Activated B cell treated with CpG ODN at 0.5 μM for 24 hours (primary cell): ENCODE measurements at regions not wholly inside any gene's neighbourhood (a gene's known extent, or its start where the extent isn't known, plus 50 kb on each side); places are given as distances from the start of the nearest gene placed in this dataset.
"Not testable (repeated sequence)": the region's sequence is repeated elsewhere in the genome, so short reads cannot be mapped to it uniquely, and the experiment has no call there.

Source experiments
- ATAC-seq: fragments of 200-7000 bp; cut with Tn5 transposase; one replicate; pipeline ENCODE4 v1.10.0; 2021; ENCODE audit warnings: low read depth, mild to moderate bottlenecking, moderate library complexity
- CTCF ChIA-PET: fragments of 350-600 bp; sonication (Branson Sonifier 250); formaldehyde crosslinking; loops from one replicate; lab custom pipeline; 2021; ENCODE audit warnings: antibody characterized with exemption; lab: Charles Lee
- POLR2A ChIA-PET: fragments of 350-600 bp; sonication (Branson Sonifier 250); formaldehyde crosslinking; loops from one replicate; lab custom pipeline; 2021; ENCODE audit warnings: antibody characterized with exemption; lab: Charles Lee
- DNase-seq: peaks from one replicate; pipeline ENCODE4 v3.0.0; 2022
- H3K27ac Mint-ChIP-seq: one replicate; pipeline ENCODE4 v1.8.0; 2020; ENCODE audit warnings: mixed read lengths
- H3K27me3 Mint-ChIP-seq: one replicate; pipeline ENCODE4 v1.8.0; 2021; ENCODE audit warnings: mixed read lengths
- H3K36me3 Mint-ChIP-seq: one replicate; pipeline ENCODE4 v1.8.0; 2021; ENCODE audit warnings: low read depth, mixed read lengths
- H3K4me1 Mint-ChIP-seq: one replicate; pipeline ENCODE4 v1.8.0; 2021; ENCODE audit warnings: mixed read lengths
- H3K4me3 Mint-ChIP-seq: one replicate; pipeline ENCODE4 v1.8.0; 2020; ENCODE audit warnings: mild to moderate bottlenecking, mixed read lengths
- H3K9me3 Mint-ChIP-seq: one replicate; pipeline ENCODE4 v1.8.0; 2020; ENCODE audit warnings: mixed read lengths
- CTCF ChIP-seq: fragments of 200-600 bp; IDR thresholded peaks from one replicate; pipeline ENCODE4 v1.8.0; 2022; ENCODE audit warnings: antibody characterized with exemption, mild to moderate bottlenecking
- intact Hi-C: fragments of 100-400 bp; cut with micrococcal nuclease; formaldehyde crosslinking; loops from one replicate; pipeline ENCODE4 v1.15.1; 2024

DNA sequence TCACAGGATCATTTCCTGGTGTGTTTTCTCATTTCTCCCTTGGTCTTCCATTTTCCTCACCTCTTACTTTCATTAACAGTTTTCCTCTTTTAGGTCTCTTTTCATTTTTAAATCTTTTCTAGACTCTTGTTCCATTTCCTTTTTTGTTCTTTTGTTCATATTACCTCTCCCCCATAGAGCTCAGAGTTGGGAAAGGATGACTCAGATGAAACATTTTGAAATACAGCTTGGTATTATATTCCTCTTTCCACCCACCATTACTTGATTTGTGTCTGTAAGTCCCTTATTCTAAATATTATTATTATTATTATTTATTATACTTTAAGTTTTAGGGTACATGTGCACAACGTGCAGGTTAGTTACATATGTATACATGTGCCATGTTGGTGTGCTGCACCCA is 153.1 kb downstream of the VGLL3 start:
- H3K4me3 Mint-ChIP-seq = no peak overlapping the region
- ChIA-PET POLR2A (no interaction called here), CTCF (no interaction called here)
- no peak overlapping the region for H3K27ac Mint-ChIP-seq
- TF ChIP-seq CTCF = no peak
- no peak for DNase-seq
- intact Hi-C loops = no loop called here
- no peaks in the 10 kb centered on the region for H3K9me3 Mint-ChIP-seq
- no peak for ATAC-seq
- H3K27me3 Mint-ChIP-seq = no peaks in the 10 kb centered on the region
- no peaks in the 10 kb centered on the region for H3K36me3 Mint-ChIP-seq
- no peaks in the 10 kb centered on the region for H3K4me1 Mint-ChIP-seq

DNA sequence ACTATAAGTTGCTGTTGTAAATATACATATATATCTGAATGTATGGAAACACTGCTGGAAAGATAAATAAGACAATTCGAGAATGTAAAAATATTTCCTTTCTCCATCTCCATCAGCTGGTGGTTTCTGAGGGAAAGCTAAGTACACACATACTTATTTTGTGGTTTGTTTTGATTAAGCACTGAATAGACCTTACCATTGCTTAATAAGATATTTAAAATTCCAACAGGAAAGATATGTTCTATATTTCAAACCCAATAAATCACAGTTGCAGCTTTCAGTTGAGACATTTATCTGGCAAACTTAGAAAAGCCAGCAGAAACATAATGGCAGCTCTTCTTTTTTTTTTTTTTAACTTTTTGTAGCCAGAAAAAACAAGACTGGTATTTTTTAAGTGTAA is 160.4 kb downstream of the VGLL3 start:
- intact Hi-C loops = no loop called here
- no peaks in the 10 kb centered on the region for H3K36me3 Mint-ChIP-seq

GRCh38 chr3:86828751-86829150 is 162.2 kb downstream of the VGLL3 start:
- TF ChIP-seq CTCF = no peak
- no peaks in the 10 kb centered on the region for H3K36me3 Mint-ChIP-seq
- H3K27ac Mint-ChIP-seq = no peak overlapping the region
- H3K27me3 Mint-ChIP-seq = no peaks in the 10 kb centered on the region
- no peaks in the 10 kb centered on the region for H3K4me1 Mint-ChIP-seq
- intact Hi-C loops = no loop called here
- ChIA-PET POLR2A (no interaction called here), CTCF (no interaction called here)
- no peak overlapping the region for H3K4me3 Mint-ChIP-seq
- H3K9me3 Mint-ChIP-seq = no peaks in the 10 kb centered on the region
- DNase-seq = no peak
- ATAC-seq = no peak

More for the DNA sequence above, 160.4 kb downstream of the VGLL3 start:
- no peak for ATAC-seq
- ChIA-PET CTCF (no interaction called here), POLR2A (no interaction called here)
- Mint-ChIP-seq H3K9me3 (no peaks in the 10 kb centered on the region), H3K4me1 (no peaks in the 10 kb centered on the region), H3K27ac (no peak overlapping the region), H3K27me3 (no peaks in the 10 kb centered on the region), H3K4me3 (no peak overlapping the region)
- TF ChIP-seq CTCF = no peak
- no peak for DNase-seq

- H3K4me3 Mint-ChIP-seq, intact Hi-C loops, H3K4me1 Mint-ChIP-seq, H3K9me3 Mint-ChIP-seq, H3K27me3 Mint-ChIP-seq, DNase-seq, ATAC-seq, POLR2A ChIA-PET, H3K27ac Mint-ChIP-seq, H3K36me3 Mint-ChIP-seq, CTCF ChIA-PET: not testable (repeated sequence)
These were observed 163.4 kb downstream of the VGLL3 start for GRCh38 chr3:86827582-86827981.

GRCh38 chr3:86826292-86826691 is 164.7 kb downstream of the VGLL3 start:
- H3K27me3 Mint-ChIP-seq = no peaks in the 10 kb centered on the region
- ChIA-PET CTCF (no interaction called here), POLR2A (no interaction called here)
- ATAC-seq = no peak
- no peak overlapping the region for H3K27ac Mint-ChIP-seq
- no peaks in the 10 kb centered on the region for H3K9me3 Mint-ChIP-seq
- intact Hi-C loops = no loop called here
- no peak for DNase-seq
- H3K4me3 Mint-ChIP-seq = no peak overlapping the region
- no peaks in the 10 kb centered on the region for H3K4me1 Mint-ChIP-seq
- no peaks in the 10 kb centered on the region for H3K36me3 Mint-ChIP-seq
- no peak for TF ChIP-seq CTCF

DNA sequence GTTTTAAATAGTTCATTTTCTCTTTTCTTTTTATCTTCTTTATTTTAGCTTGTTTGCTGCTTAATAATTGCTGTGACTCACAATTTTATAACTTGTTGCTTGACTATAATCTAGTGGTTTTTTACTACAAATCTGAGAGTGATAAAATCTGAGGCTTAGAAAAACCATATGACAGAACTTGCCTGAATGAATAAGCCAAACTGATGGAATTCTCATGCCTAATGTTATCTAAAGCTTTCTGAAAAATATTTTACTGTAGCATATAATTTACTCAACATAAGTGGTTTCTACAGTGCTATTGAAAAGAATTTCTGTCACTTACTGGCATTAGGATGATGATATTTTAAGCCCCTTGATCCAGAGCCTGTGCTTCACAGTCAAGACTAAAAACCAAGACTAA is 175.1 kb downstream of the VGLL3 start:
- DNase-seq (no peak), ATAC-seq (no peak)
- Mint-ChIP-seq H3K27me3 (no peaks in the 10 kb centered on the region), H3K36me3 (no peaks in the 10 kb centered on the region), H3K4me3 (no peak overlapping the region), H3K4me1 (no peaks in the 10 kb centered on the region), H3K27ac (no peak overlapping the region), H3K9me3 (peaks cover 3% of the 10 kb centered on the region)
- ChIA-PET POLR2A (no interaction called here), CTCF (no interaction called here)
- intact Hi-C loops = no loop called here
- TF ChIP-seq CTCF = no peak
